ENCODE measurements at regions not wholly inside any gene's neighbourhood (a gene's known extent, or its start where the extent isn't known, plus 50 kb on each side); places are given as distances from the start of the nearest gene placed in this dataset.

GRCh38 chr4:122326908-122327307 lies 51.9 kb upstream of the ADAD1 start:
- TF ChIP-seq CTCF (IDR thresholded peaks at IDR 0.05; ENCODE audit: low read depth, low read length): no peak
- no peak for DNase-seq (ENCODE audit: low read depth in 2 of 2)
- H3K4me3 ChIP-seq (replicated peaks in 1 of 2; ENCODE audit: low read depth in 2 of 2, low read length in 2 of 2): no peak overlapping the region

- H3K4me3 ChIP-seq (replicated peaks in 1 of 2; ENCODE audit: low read depth in 2 of 2, low read length in 2 of 2): no peak overlapping the region
- TF ChIP-seq CTCF (IDR thresholded peaks at IDR 0.05; ENCODE audit: low read depth, low read length): no peak
- no peak for DNase-seq (ENCODE audit: low read depth in 2 of 2)
These were observed 49.9 kb upstream of the ADAD1 start for GRCh38 chr4:122328893-122329292.

All from cardiac fibroblast (primary cell).